Activated CD8-positive, alpha-beta memory T cell treated with anti-CD3 and anti-CD28 coated beads for 4 hours (primary cell): ENCODE measurements at regions not wholly inside any gene's neighbourhood (a gene's known extent, or its start where the extent isn't known, plus 50 kb on each side); places are given as distances from the start of the nearest gene placed in this dataset.
"Not testable (repeated sequence)": the region's sequence is repeated elsewhere in the genome, so short reads cannot be mapped to it uniquely, and the experiment has no call there.

Experiments used
- DNase-seq, 2 donors: peaks; one replicate each; pipeline ENCODE4 v3.0.0-alpha.2; 2020; ENCODE audit warnings: low read depth in 2 of 2

DNA sequence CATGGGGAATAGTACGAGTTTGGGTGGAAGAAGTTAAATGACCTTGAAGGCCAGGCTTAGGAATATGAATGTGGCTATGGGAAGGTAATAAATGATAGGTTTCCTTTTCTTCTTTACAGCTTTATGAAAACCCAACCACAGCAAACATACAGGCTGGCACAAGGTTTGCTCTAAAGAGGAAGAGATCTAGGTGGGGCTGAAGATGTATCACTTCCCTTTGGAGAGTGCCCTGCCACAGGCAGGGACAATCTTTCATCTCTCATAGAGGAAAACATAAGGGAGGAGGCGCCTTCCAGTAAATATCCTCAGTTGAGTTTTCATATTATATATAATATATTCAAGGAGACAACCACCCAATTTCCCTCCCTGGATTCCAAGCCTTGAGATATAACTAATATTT, 72.9 kb upstream of the FRMD6 start:
- DNase-seq: no peak

DNA sequence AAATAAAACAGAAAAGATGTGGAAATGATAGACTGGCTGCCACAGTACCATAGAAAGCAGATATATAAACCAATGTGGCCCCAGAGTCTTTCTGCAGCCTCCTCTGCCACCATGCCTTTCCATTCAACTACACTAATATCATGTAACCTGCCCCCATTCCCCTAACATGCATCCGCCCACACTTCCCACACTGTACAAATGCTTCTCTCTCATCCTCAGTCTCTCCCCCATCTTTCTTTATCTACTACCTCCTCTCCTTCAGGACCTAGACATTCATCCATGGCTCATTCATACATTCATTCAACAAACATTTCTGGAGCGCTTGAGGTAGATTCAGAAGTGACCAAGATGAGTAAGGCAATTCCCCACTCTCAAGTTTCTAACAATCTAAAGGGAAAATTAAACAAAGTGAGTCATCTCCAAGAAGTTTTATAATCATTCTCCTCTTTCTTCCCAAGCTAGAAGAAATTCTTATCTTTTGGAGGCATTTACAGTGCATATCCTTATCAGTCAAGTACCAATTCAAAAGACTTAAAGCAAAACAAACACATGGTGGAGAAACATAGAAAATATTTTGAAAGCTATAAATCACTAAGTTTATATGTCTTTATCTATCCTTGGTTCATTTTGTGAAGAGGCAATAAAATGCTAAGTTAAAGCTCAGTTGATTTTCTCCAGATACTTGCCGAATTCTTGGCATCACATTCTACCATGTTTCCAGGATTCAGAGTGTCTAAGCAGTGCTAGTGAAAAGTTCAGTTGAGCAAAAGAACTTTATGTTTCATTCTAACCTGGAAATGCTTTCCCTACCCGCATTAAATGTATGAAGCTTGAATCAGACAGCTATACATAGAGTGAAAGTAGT, 70.5 kb upstream of the FRMD6 start:
- no peak for DNase-seq

- no peak for DNase-seq
Observed at GRCh38 chr14:51582437-51582836, 69.3 kb upstream of the FRMD6 start.

- no peak for DNase-seq
Observed at GRCh38 chr14:51585055-51585454, 66.7 kb upstream of the FRMD6 start.

GRCh38 chr14:51592836-51593235, 58.9 kb upstream of the FRMD6 start:
- no peak for DNase-seq

DNA sequence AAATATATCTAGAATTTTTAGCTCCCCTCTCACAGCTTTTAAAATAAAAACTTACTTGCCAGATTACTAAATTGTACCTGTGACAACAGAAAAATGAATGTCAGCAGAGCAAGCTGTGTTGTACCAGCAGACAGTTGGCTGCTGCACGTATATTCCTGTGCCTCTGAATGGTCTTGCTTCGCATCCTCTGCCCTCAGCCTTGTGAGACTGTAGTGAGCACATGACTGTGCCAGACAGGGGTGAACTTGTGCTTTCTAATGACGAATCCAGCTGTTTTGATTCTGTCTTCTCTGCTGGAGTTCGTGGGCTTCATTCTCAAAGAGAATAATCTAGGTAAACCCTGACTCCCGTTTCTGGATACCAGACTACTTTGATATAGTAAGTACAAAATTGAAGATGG, 58.3 kb upstream of the FRMD6 start:
- DNase-seq: no peak

DNA sequence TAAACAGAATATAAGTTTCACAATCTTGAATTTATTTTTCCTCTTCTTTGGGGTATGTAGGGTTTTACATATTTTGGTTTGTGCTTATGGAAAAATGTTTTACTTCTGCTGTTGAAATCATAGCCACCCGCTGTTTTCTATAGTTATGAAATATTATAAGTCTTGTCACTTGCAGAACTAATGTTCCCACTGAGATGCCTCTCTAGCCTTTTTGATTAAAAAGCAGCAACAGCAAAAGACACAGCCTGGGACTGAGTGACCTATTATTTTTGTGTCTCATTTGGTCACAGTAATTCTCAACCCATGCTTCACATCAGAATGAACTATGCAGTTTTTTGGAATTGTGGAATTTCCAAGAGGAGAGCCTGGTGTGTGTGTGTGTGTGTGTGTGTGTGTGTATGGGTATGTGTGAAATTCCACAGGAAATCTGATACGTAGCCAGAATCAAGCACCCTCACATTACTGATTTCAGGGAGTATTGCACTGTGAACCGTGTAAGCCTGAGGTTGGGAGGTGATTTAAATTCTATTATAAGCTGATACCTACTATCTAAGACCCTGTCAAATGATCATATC, 55.7 kb upstream of the FRMD6 start:
- no peak for DNase-seq

- DNase-seq: peak in 1 of 2 donors; percentile 24
Observed at GRCh38 chr14:51596488-51597117, 55.1 kb upstream of the FRMD6 start.

DNA sequence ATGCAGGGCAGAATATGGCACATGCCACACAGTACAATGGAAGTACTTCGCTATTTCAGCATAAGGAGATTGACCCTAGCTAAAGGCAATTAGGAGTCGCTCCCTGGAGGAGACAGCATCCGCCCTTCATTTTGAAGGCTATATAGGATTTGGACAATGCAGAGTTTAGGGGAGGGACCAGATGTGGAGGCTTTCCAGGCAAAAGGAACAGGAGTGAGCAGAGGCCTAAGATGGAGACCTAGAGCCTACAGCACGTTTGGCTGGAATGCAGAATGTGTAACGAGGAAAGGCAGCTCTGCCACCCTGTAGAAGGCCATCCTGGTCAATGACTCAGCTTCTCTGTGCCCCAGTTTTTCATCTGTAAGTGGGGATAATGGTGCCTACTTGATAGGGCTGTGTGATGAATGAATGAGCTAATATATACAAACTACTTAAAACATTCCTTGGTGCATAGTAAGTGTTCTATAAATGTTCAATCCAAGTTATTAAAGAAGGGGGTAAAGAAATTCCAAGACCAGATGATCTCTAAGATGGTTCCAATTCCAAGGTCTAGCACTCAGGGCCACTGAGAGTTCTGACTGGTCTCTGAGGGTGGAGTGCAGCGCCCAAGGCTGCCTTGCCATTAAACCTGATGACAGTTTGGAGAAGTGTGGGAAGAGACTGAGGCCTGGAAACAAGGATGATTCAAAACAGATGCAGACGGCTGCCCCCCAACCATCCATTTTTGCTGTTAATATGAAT, 54.3 kb upstream of the FRMD6 start:
- DNase-seq: no peak

GRCh38 chr14:51598924-51599600, 52.6 kb upstream of the FRMD6 start:
- DNase-seq: not testable (repeated sequence)

GRCh38 chr14:51600658-51601057, 51.1 kb upstream of the FRMD6 start:
- DNase-seq: no peak
